ENCODE measurements at regions not wholly inside any gene's neighbourhood (a gene's known extent, or its start where the extent isn't known, plus 50 kb on each side); places are given as distances from the start of the nearest gene placed in this dataset.
"Not testable (repeated sequence)": the region's sequence is repeated elsewhere in the genome, so short reads cannot be mapped to it uniquely, and the experiment has no call there.

- Mint-ChIP-seq H3K36me3 (ENCODE audit: insufficient read depth) (no peaks in the 10 kb centered on the region), H3K27me3 (no peaks in the 10 kb centered on the region), H3K9me3 (no peaks in the 10 kb centered on the region), H3K4me3 (no peak overlapping the region), H3K4me1 (no peaks in the 10 kb centered on the region), H3K27ac (ENCODE audit: low read depth) (no peak overlapping the region)
- DNase-seq (ENCODE audit: low spot score in 2 of 2) = no peak
- ATAC-seq (replicated peaks; ENCODE audit: extremely low read depth, poor library complexity, severe bottlenecking) = no peak
Observed at GRCh38 chr4:129278868-129279267, 182.9 kb downstream of the C4orf33 start.

- Mint-ChIP-seq H3K4me1 (no peaks in the 10 kb centered on the region), H3K27me3 (no peaks in the 10 kb centered on the region)
- no peak for ATAC-seq (replicated peaks; ENCODE audit: extremely low read depth, poor library complexity, severe bottlenecking)
Observed at GRCh38 chr4:129282293-129282692, 186.3 kb downstream of the C4orf33 start.

GRCh38 chr4:129292194-129292593, 196.2 kb downstream of the C4orf33 start:
- H3K36me3 Mint-ChIP-seq (ENCODE audit: insufficient read depth); DNase-seq (ENCODE audit: low spot score in 2 of 2); H3K4me3 Mint-ChIP-seq; ATAC-seq (replicated peaks; ENCODE audit: extremely low read depth, poor library complexity, severe bottlenecking); H3K9me3 Mint-ChIP-seq; H3K27ac Mint-ChIP-seq (ENCODE audit: low read depth); H3K4me1 Mint-ChIP-seq: not testable (repeated sequence)
- peaks cover 38% of the 10 kb centered on the region for H3K27me3 Mint-ChIP-seq

More at GRCh38 chr4:129282293-129282692, 186.3 kb downstream of the C4orf33 start:
- DNase-seq (ENCODE audit: low spot score in 2 of 2) = no peak
- no peaks in the 10 kb centered on the region for H3K9me3 Mint-ChIP-seq
- no peaks in the 10 kb centered on the region for H3K36me3 Mint-ChIP-seq (ENCODE audit: insufficient read depth)
- H3K27ac Mint-ChIP-seq (ENCODE audit: low read depth) = no peak overlapping the region
- H3K4me3 Mint-ChIP-seq = no peak overlapping the region

GRCh38 chr4:129314781-129315180, 218.8 kb downstream of the C4orf33 start:
- Mint-ChIP-seq H3K9me3 (no peaks in the 10 kb centered on the region), H3K27ac (ENCODE audit: low read depth) (no peak overlapping the region), H3K4me3 (no peak overlapping the region), H3K27me3 (no peaks in the 10 kb centered on the region), H3K4me1 (no peaks in the 10 kb centered on the region), H3K36me3 (ENCODE audit: insufficient read depth) (no peaks in the 10 kb centered on the region)
- no peak for DNase-seq (ENCODE audit: low spot score in 2 of 2)
- ATAC-seq (replicated peaks; ENCODE audit: extremely low read depth, poor library complexity, severe bottlenecking) = no peak

GRCh38 chr4:129322920-129323319, 227.0 kb downstream of the C4orf33 start:
- Mint-ChIP-seq H3K4me1 (no peaks in the 10 kb centered on the region), H3K4me3 (no peak overlapping the region), H3K9me3 (no peaks in the 10 kb centered on the region), H3K27me3 (peaks cover 24% of the 10 kb centered on the region), H3K27ac (ENCODE audit: low read depth) (no peak overlapping the region), H3K36me3 (ENCODE audit: insufficient read depth) (no peaks in the 10 kb centered on the region)
- DNase-seq (ENCODE audit: low spot score in 2 of 2) = no peak
- no peak for ATAC-seq (replicated peaks; ENCODE audit: extremely low read depth, poor library complexity, severe bottlenecking)

- Mint-ChIP-seq H3K4me3 (no peak overlapping the region), H3K27ac (ENCODE audit: low read depth) (no peak overlapping the region), H3K9me3 (no peaks in the 10 kb centered on the region), H3K36me3 (ENCODE audit: insufficient read depth) (no peaks in the 10 kb centered on the region), H3K27me3 (peaks cover 24% of the 10 kb centered on the region), H3K4me1 (no peaks in the 10 kb centered on the region)
- DNase-seq (ENCODE audit: low spot score in 2 of 2) (no peak), ATAC-seq (replicated peaks; ENCODE audit: extremely low read depth, poor library complexity, severe bottlenecking) (no peak)
Observed at GRCh38 chr4:129323658-129324057, 227.7 kb downstream of the C4orf33 start.

- Mint-ChIP-seq H3K36me3 (ENCODE audit: insufficient read depth) (no peaks in the 10 kb centered on the region), H3K27me3 (peaks cover 13% of the 10 kb centered on the region), H3K9me3 (no peaks in the 10 kb centered on the region), H3K27ac (ENCODE audit: low read depth) (no peak overlapping the region), H3K4me3 (no peak overlapping the region), H3K4me1 (no peaks in the 10 kb centered on the region)
- ATAC-seq (replicated peaks; ENCODE audit: extremely low read depth, poor library complexity, severe bottlenecking) = no peak
- no peak for DNase-seq (ENCODE audit: low spot score in 2 of 2)
Observed at GRCh38 chr4:129326571-129327460, 230.9 kb downstream of the C4orf33 start.

GRCh38 chr4:129327637-129328036, 231.7 kb downstream of the C4orf33 start:
- Mint-ChIP-seq H3K4me3 (no peak overlapping the region), H3K4me1 (no peaks in the 10 kb centered on the region), H3K27ac (ENCODE audit: low read depth) (no peak overlapping the region), H3K27me3 (peaks cover 12% of the 10 kb centered on the region), H3K9me3 (no peaks in the 10 kb centered on the region), H3K36me3 (ENCODE audit: insufficient read depth) (no peaks in the 10 kb centered on the region)
- DNase-seq (ENCODE audit: low spot score in 2 of 2) = no peak
- ATAC-seq (replicated peaks; ENCODE audit: extremely low read depth, poor library complexity, severe bottlenecking) = no peak

- Mint-ChIP-seq H3K4me3 (no peak overlapping the region), H3K27me3 (peaks cover 12% of the 10 kb centered on the region), H3K4me1 (no peaks in the 10 kb centered on the region), H3K36me3 (ENCODE audit: insufficient read depth) (no peaks in the 10 kb centered on the region), H3K27ac (ENCODE audit: low read depth) (no peak overlapping the region), H3K9me3 (no peaks in the 10 kb centered on the region)
- DNase-seq (ENCODE audit: low spot score in 2 of 2) = no peak
- no peak for ATAC-seq (replicated peaks; ENCODE audit: extremely low read depth, poor library complexity, severe bottlenecking)
Observed at GRCh38 chr4:129328162-129328561, 232.2 kb downstream of the C4orf33 start.

- ATAC-seq (replicated peaks; ENCODE audit: extremely low read depth, poor library complexity, severe bottlenecking) (no peak), DNase-seq (ENCODE audit: low spot score in 2 of 2) (no peak)
- Mint-ChIP-seq H3K4me1 (no peaks in the 10 kb centered on the region), H3K4me3 (no peak overlapping the region), H3K36me3 (ENCODE audit: insufficient read depth) (no peaks in the 10 kb centered on the region), H3K27me3 (peaks cover 34% of the 10 kb centered on the region), H3K27ac (ENCODE audit: low read depth) (no peak overlapping the region), H3K9me3 (no peaks in the 10 kb centered on the region)
Observed at GRCh38 chr4:129334136-129334535, 238.2 kb downstream of the C4orf33 start.

- Mint-ChIP-seq H3K4me1 (no peaks in the 10 kb centered on the region), H3K4me3 (no peak overlapping the region), H3K36me3 (ENCODE audit: insufficient read depth) (no peaks in the 10 kb centered on the region), H3K9me3 (no peaks in the 10 kb centered on the region), H3K27ac (ENCODE audit: low read depth) (no peak overlapping the region), H3K27me3 (peaks cover 34% of the 10 kb centered on the region)
- ATAC-seq (replicated peaks; ENCODE audit: extremely low read depth, poor library complexity, severe bottlenecking) (no peak), DNase-seq (ENCODE audit: low spot score in 2 of 2) (no peak)
Observed at GRCh38 chr4:129335276-129335675, 239.3 kb downstream of the C4orf33 start.

- Mint-ChIP-seq H3K9me3 (no peaks in the 10 kb centered on the region), H3K27ac (ENCODE audit: low read depth) (no peak overlapping the region), H3K4me3 (no peak overlapping the region), H3K4me1 (no peaks in the 10 kb centered on the region), H3K36me3 (ENCODE audit: insufficient read depth) (no peaks in the 10 kb centered on the region), H3K27me3 (peaks cover 34% of the 10 kb centered on the region)
- no peak for DNase-seq (ENCODE audit: low spot score in 2 of 2)
- ATAC-seq (replicated peaks; ENCODE audit: extremely low read depth, poor library complexity, severe bottlenecking) = no peak
Observed at GRCh38 chr4:129335818-129336217, 239.9 kb downstream of the C4orf33 start.

- Mint-ChIP-seq H3K4me3 (no peak overlapping the region), H3K27me3 (peaks cover 34% of the 10 kb centered on the region), H3K9me3 (no peaks in the 10 kb centered on the region), H3K4me1 (no peaks in the 10 kb centered on the region), H3K27ac (ENCODE audit: low read depth) (no peak overlapping the region), H3K36me3 (ENCODE audit: insufficient read depth) (no peaks in the 10 kb centered on the region)
- no peak for DNase-seq (ENCODE audit: low spot score in 2 of 2)
- ATAC-seq (replicated peaks; ENCODE audit: extremely low read depth, poor library complexity, severe bottlenecking) = no peak
Observed at GRCh38 chr4:129336457-129337227, 240.7 kb downstream of the C4orf33 start.
